ENCODE measurements at regions not wholly inside any gene's neighbourhood (a gene's known extent, or its start where the extent isn't known, plus 50 kb on each side); places are given as distances from the start of the nearest gene placed in this dataset.
"Not testable (repeated sequence)": the region's sequence is repeated elsewhere in the genome, so short reads cannot be mapped to it uniquely, and the experiment has no call there.

GRCh38 chr5:101153526-101153925 is 250.4 kb upstream of the ST8SIA4 start:
- no peak for DNase-seq

- DNase-seq = no peak
Measured at GRCh38 chr5:101143526-101143925, 240.4 kb upstream of the ST8SIA4 start.

- no peak for DNase-seq
Measured at GRCh38 chr5:101142102-101142501, 239.0 kb upstream of the ST8SIA4 start.

- no peak for DNase-seq
Measured at GRCh38 chr5:101136454-101136853, 233.4 kb upstream of the ST8SIA4 start.

GRCh38 chr5:101123363-101123762 is 220.3 kb upstream of the ST8SIA4 start:
- no peak for DNase-seq

GRCh38 chr5:101112645-101113044 is 209.6 kb upstream of the ST8SIA4 start:
- DNase-seq = no peak

GRCh38 chr5:101103874-101104273 is 200.8 kb upstream of the ST8SIA4 start:
- DNase-seq = no peak

- DNase-seq = no peak
Measured at GRCh38 chr5:101102506-101102905, 199.4 kb upstream of the ST8SIA4 start.

- DNase-seq = no peak
Measured at GRCh38 chr5:101091902-101092301, 188.8 kb upstream of the ST8SIA4 start.

GRCh38 chr5:101084353-101084752 is 181.3 kb upstream of the ST8SIA4 start:
- DNase-seq = no peak

- DNase-seq = no peak
Measured at GRCh38 chr5:101080462-101081240, 177.6 kb upstream of the ST8SIA4 start.

- no peak for DNase-seq
Measured at GRCh38 chr5:101068298-101068697, 165.2 kb upstream of the ST8SIA4 start.

- no peak for DNase-seq
Measured at GRCh38 chr5:101067429-101067828, 164.3 kb upstream of the ST8SIA4 start.

- DNase-seq = no peak
Measured at GRCh38 chr5:101062902-101063301, 159.8 kb upstream of the ST8SIA4 start.

GRCh38 chr5:101047181-101047580 is 144.1 kb upstream of the ST8SIA4 start:
- no peak for DNase-seq

- DNase-seq = peak; percentile 7 to 37
Measured at GRCh38 chr5:101045689-101046088, 142.6 kb upstream of the ST8SIA4 start.

- not testable (repeated sequence) for DNase-seq
Measured at GRCh38 chr5:101040002-101040401, 136.9 kb upstream of the ST8SIA4 start.

GRCh38 chr5:101036778-101037177 is 133.7 kb upstream of the ST8SIA4 start:
- DNase-seq = no peak

- no peak for DNase-seq
Measured at GRCh38 chr5:101035425-101035824, 132.3 kb upstream of the ST8SIA4 start.

- DNase-seq = no peak
Measured at GRCh38 chr5:101024299-101024698, 121.2 kb upstream of the ST8SIA4 start.

GRCh38 chr5:101018299-101018698 is 115.2 kb upstream of the ST8SIA4 start:
- no peak for DNase-seq

GRCh38 chr5:101012880-101013279 is 109.8 kb upstream of the ST8SIA4 start:
- DNase-seq = no peak

GRCh38 chr5:101009758-101010519 is 106.9 kb upstream of the ST8SIA4 start:
- DNase-seq = no peak

- DNase-seq = no peak
Measured at GRCh38 chr5:100992354-100992753, 89.3 kb upstream of the ST8SIA4 start.

Data from inflammatory macrophage treated with lipopolysaccharide for 1 hour (primary cell).